Prostate gland (tissue), 2 donors: ENCODE measurements at regions not wholly inside any gene's neighbourhood (a gene's known extent, or its start where the extent isn't known, plus 50 kb on each side); places are given as distances from the start of the nearest gene placed in this dataset.

Experiments
- DNase-seq: peaks from one replicate; pipeline ENCODE4 v3.0.0-alpha.2; 2019; ENCODE audit warnings: low spot score
- H3K27ac ChIP-seq, 2 donors: fragments of 200-600 bp; sonication (generic); 2 replicates each; pipeline ENCODE4 v1.5.1; 2017 to 2019
- H3K27me3 ChIP-seq: fragments of 200-600 bp; sonication (generic); replicated peaks from 2 replicates; pipeline ENCODE4 v1.5.1; 2019; ENCODE audit not compliant: insufficient read depth
- H3K36me3 ChIP-seq, 2 donors: fragments of 200-600 bp; sonication (generic); 1 replicate in 1 of 2; 2 replicates in 1 of 2; pipeline versions ENCODE4 v1.5.1 to v1.8.1; 2017 to 2019
- H3K4me1 ChIP-seq: fragments of 200-600 bp; sonication (generic); replicated peaks from 2 replicates; pipeline ENCODE4 v1.5.1; 2019
- H3K4me3 ChIP-seq, 2 donors: fragments of 200-600 bp; sonication (generic); 2 replicates each; pipeline ENCODE4 v1.5.1; 2017 to 2019
- H3K9me3 ChIP-seq: fragments of 200-600 bp; sonication (generic); 2 replicates; pipeline ENCODE4 v1.5.1; 2017
- POLR2A ChIP-seq: fragments of 450-650 bp; IDR thresholded peaks from one replicate; pipeline ENCODE4 v1.6.1; 2016; ENCODE audit warnings: antibody characterized with exemption, mild to moderate bottlenecking
- POLR2AphosphoS5 ChIP-seq: sonication (generic); formaldehyde crosslinking; IDR thresholded peaks from one replicate; pipeline ENCODE4 v1.6.1; 2017; ENCODE audit warnings: antibody characterized with exemption
- WGBS: methylation state at CpG from one replicate; pipeline ENCODE4 v1.1.5; 2018; 5-methylcytosine and 5-hydroxymethylcytosine counted together
- intact Hi-C: fragments of 100-400 bp; cut with DNase I; formaldehyde crosslinking; loops from one replicate; pipeline ENCODE4 v1.14.2; 2022
- TF ChIP-seq, protein P1 (sequence below), 4 experiments: fragments of 200-600 bp in 2 of 4; fragments of 450-650 bp in 2 of 4; sonication (generic) in 2 of 4; IDR thresholded peaks; 1 replicate in 3 of 4; 2 replicates in 1 of 4; pipeline ENCODE4 v1.5.1; 2016 to 2019; ENCODE audit warnings: antibody characterized with exemption in 4 of 4, mild to moderate bottlenecking in 2 of 4, moderate library complexity in 2 of 4

DNA sequence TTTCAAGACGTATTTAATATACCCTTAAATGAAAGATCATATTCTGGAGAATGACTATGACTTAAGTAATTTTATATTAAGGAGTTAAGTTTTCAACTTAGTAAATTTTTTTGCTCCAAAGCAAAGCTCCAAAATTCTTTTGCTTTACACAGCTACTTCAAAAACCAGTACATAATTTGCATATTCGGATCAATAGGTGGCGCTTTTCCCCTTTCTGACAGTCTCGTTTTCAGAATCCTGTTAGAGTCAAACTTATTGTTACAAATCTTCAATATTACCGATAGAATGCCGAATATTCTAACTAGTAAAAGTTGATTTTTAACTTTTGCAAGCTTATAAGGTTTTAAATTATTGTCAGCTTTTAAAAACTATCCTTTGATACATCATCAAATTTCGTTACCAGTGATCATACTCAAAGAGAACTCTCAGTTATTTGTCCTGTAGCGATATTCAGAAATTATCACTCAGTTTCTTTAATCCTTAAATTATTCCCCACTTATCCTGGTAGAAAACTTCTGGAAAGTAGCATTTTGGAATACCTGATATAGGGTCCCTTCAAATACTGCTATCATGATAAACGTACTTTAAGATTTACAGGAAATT is 852.7 kb upstream of the KLHL1 start:
- H3K9me3 ChIP-seq: no peaks in the 10 kb centered on the region
- H3K27me3 ChIP-seq: no peaks in the 10 kb centered on the region
- no peak overlapping the region for H3K27ac ChIP-seq
- no peaks in the 10 kb centered on the region for H3K4me1 ChIP-seq
- intact Hi-C loops: no loop called here
- 35% methylated on average over 9 of the region's 9 CpGs for WGBS
- TF ChIP-seq, protein P1, sequence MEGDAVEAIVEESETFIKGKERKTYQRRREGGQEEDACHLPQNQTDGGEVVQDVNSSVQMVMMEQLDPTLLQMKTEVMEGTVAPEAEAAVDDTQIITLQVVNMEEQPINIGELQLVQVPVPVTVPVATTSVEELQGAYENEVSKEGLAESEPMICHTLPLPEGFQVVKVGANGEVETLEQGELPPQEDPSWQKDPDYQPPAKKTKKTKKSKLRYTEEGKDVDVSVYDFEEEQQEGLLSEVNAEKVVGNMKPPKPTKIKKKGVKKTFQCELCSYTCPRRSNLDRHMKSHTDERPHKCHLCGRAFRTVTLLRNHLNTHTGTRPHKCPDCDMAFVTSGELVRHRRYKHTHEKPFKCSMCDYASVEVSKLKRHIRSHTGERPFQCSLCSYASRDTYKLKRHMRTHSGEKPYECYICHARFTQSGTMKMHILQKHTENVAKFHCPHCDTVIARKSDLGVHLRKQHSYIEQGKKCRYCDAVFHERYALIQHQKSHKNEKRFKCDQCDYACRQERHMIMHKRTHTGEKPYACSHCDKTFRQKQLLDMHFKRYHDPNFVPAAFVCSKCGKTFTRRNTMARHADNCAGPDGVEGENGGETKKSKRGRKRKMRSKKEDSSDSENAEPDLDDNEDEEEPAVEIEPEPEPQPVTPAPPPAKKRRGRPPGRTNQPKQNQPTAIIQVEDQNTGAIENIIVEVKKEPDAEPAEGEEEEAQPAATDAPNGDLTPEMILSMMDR (IDR thresholded peaks at IDR 0.05): peak in 3 of 4 experiments; percentile 40 to 47 (median 42)
- no peak for TF ChIP-seq POLR2AphosphoS5
- H3K36me3 ChIP-seq: no peaks in the 10 kb centered on the region
- DNase-seq: no peak
- H3K4me3 ChIP-seq: no peak overlapping the region

DNA sequence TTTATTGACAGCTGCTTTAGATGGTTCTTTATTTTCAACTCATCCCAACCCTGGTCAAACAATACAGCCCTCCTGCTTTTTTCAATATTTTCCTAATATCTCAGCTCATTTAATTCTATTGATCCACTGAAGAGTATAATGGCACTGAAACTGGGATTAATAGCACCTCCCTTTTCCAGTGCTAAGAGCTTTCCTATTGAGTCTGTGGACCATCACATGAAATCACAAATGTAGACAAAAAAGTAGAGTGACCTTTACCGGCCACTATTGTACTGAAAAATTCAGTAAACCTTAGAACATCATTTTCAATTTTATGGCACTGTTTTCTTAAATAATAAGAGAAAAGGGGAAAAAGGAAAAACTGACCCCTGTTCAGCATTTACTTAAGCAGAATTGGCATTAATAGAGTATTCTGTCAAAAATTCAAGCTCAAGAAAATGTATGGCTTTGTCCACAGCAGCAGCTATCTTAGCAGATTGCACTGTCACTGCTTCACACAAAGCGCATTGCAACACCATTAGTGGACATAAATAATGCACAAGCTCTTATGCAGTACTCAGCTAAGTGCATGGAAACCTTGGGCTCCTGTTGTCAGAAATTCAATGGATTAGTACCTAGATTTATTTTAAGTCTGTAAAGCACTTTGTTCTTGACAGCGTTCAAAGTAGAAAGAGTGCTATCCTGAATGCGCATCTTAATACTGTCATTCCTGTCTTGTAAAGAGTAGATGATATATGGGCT is 851.0 kb upstream of the KLHL1 start:
- 82% methylated on average over 4 of the region's 4 CpGs for WGBS
- intact Hi-C loops: no loop called here
- TF ChIP-seq, protein P1 (IDR thresholded peaks at IDR 0.05): no peak
- no peak for TF ChIP-seq POLR2AphosphoS5
- no peak for TF ChIP-seq POLR2A
- Histone ChIP-seq H3K27me3 (no peaks in the 10 kb centered on the region), H3K36me3 (no peaks in the 10 kb centered on the region), H3K9me3 (no peaks in the 10 kb centered on the region), H3K27ac (no peak overlapping the region), H3K4me3 (no peak overlapping the region), H3K4me1 (no peaks in the 10 kb centered on the region)
- no peak for DNase-seq

DNA sequence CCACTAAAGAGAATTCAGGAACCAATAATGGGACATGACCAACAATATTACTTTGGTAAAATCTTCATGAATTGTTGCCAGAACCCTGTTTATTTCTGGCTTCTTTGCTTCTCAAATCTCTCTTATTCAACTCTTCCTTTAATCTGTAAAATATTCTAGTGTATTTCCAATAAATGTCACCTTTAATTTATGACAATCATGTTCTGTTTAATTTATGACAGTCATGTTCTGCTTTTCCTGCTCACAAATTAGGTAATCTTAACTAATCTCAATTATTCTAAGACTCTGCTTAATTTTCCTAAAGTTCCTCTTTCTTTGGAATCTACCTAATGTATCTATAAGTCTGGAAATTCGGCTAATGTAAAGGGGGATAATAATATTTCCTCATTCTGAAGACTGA is 847.6 kb upstream of the KLHL1 start:
- Histone ChIP-seq H3K27me3 (no peaks in the 10 kb centered on the region), H3K27ac (no peak overlapping the region), H3K36me3 (no peaks in the 10 kb centered on the region), H3K9me3 (no peaks in the 10 kb centered on the region), H3K4me1 (no peaks in the 10 kb centered on the region), H3K4me3 (no peak overlapping the region)
- TF ChIP-seq POLR2A: no peak
- TF ChIP-seq POLR2AphosphoS5: no peak
- TF ChIP-seq, protein P1 (IDR thresholded peaks at IDR 0.05): no peak
- WGBS: 94% methylated on average over 1 of the region's 1 CpG
- intact Hi-C loops: no loop called here
- no peak for DNase-seq

DNA sequence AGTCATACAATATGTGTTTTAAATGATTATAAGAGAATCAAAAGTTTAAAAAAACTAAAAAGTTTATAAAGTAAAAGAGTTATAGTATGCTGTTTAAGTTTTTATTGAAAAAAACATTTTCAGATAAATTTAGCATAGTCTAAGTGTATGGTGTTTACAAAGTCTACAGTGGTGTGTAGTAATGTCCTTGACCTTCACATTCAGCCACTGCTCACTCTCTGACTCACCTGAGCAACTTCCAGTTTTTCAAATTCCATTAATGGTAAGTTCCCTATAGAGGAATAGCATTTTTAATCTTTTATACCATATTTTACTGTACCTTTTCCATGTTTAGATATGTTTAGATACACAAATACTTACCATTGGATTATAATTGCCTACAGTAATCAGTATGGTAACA is 842.4 kb upstream of the KLHL1 start:
- DNase-seq: no peak
- TF ChIP-seq, protein P1 (IDR thresholded peaks at IDR 0.05): no peak
- no peak for TF ChIP-seq POLR2A
- TF ChIP-seq POLR2AphosphoS5: no peak
- Histone ChIP-seq H3K27ac (no peak overlapping the region), H3K4me1 (no peaks in the 10 kb centered on the region), H3K4me3 (no peak overlapping the region), H3K27me3 (no peaks in the 10 kb centered on the region), H3K9me3 (no peaks in the 10 kb centered on the region), H3K36me3 (no peaks in the 10 kb centered on the region)
- intact Hi-C loops: no loop called here

DNA sequence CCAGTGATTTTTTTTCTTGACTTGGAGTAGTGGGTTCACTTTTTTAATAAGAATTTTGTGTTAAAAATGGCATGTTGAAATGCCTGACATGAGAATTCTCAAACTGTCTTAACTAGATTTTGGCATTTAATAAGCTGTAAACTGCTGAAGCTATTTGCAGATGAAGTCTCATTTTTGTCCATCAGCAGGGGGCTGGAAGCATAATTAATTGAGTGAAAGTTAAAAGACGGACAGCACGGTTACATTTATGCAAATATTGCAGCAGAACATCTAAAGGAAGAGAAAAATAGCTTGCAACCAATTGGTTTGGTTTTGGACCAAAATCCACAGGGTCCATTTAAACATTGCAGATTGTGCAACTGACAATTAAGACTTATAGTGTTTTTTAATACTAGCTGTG is 837.3 kb upstream of the KLHL1 start:
- Histone ChIP-seq H3K36me3 (no peaks in the 10 kb centered on the region), H3K4me3 (no peak overlapping the region), H3K4me1 (no peaks in the 10 kb centered on the region), H3K9me3 (no peaks in the 10 kb centered on the region), H3K27ac (no peak overlapping the region), H3K27me3 (no peaks in the 10 kb centered on the region)
- 74% methylated on average over 2 of the region's 2 CpGs for WGBS
- intact Hi-C loops: no loop called here
- DNase-seq: no peak
- TF ChIP-seq POLR2A: no peak
- TF ChIP-seq, protein P1 (IDR thresholded peaks at IDR 0.05): no peak
- no peak for TF ChIP-seq POLR2AphosphoS5
